NCI-H2227 (cell line): ENCODE measurements at regions not wholly inside any gene's neighbourhood (a gene's known extent, or its start where the extent isn't known, plus 50 kb on each side); places are given as distances from the start of the nearest gene placed in this dataset.
"Not testable (repeated sequence)": the region's sequence is repeated elsewhere in the genome, so short reads cannot be mapped to it uniquely, and the experiment has no call there.

Experiments used
- DNase-seq: peaks from one replicate; lab custom pipeline; 2025; ENCODE audit not compliant: unreplicated experiment; lab: John Stamatoyannopoulos, UW

DNA sequence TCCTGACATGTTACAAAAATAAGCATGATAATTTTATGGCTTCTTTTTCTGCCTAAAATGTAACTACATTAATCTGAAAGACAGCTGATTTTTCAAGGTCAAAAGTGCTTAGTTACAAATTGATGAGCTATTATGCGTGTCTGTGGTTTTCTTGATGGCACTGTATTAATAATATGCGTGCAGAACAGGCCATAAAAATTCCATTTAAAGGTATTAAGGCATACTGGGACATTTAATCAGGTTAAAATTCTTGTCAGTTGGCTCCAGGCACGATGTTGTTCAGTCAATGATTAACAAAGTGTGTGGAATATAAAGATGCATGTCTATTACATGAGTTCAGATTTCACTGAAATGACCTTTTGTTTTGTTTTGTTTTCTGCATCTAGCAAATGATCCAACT lies 420.1 kb upstream of the ZNF804A start:
- no peak for DNase-seq

DNA sequence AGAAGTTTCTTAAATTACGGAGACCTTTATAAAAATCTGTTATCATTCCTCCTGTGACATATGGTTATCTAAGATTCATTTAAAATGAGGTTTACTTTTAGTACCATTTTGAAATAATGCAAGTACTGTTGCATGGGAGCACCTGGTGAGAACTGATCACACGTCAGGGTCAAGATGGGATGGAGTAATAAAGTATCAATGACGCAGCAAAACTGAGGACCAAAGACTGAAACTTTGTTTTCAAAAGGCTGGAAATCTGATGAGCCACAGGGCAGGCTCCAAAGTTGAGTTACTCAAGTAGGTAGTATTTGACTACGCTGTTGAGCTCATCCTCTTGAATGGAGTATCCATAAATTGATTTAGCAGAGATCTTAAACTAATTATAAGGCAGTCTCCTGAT lies 411.9 kb upstream of the ZNF804A start:
- no peak for DNase-seq

DNA sequence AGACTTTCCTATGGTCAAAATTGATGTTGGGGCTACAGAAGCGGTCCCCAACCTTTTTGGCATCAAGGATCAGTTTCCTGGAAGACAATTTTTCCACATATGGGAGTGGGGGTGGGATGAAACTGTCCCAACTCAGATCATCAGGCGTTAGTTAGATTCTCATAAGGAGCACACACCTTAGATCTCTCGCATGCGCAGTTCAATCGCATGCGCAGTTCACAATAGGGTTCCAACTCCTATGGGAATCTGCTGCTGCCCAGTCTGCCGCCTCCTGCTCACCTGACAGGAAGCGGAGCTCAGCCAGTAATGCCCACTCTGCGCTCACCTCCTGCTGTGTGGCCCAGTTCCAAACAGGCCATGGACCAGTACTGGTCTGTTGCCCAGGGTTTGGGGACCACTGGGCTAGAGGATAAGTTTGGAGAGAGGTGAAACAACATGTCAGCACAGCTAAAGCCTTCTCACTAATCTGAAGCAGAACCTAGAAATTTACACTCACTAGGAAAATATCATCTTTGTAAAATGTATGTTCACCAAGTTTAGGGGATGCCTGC lies 410.8 kb upstream of the ZNF804A start:
- no peak for DNase-seq

DNA sequence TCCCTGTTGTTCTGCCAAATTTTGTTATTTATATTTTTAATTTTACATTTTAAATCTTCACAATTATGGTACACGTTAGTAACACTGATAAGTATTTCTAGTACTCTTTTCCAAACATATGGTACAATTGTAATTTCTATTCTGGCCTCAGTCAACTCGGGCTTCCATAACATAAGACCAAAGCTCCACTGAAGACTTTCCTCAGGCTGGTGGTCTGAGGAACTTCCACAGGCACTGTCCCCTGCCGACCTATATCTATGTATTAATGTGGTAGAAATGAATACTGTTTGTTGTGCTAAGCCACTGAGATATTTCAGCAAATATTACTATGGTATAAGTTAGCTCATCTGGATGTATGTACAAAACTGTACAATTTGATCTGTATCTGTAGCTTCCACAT lies 407.6 kb upstream of the ZNF804A start:
- no peak for DNase-seq

DNA sequence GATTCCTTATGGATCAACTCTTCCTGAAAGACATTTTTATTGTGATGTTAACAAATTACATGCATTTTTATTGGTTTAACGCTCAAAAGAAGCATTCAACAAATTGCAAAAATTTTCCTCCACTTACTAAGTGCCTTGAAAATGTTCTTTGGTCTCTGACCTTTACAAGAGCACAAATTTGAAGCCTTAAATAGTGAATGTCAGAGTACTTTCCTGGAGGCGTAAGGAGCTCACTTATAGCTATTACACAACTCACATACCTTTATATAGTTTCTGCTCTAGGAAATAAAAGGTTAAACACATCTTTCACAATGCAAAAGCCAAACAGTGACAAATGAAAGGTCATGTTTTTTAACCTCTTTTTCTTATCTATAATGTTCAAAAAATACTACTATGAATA lies 405.7 kb upstream of the ZNF804A start:
- no peak for DNase-seq

DNA sequence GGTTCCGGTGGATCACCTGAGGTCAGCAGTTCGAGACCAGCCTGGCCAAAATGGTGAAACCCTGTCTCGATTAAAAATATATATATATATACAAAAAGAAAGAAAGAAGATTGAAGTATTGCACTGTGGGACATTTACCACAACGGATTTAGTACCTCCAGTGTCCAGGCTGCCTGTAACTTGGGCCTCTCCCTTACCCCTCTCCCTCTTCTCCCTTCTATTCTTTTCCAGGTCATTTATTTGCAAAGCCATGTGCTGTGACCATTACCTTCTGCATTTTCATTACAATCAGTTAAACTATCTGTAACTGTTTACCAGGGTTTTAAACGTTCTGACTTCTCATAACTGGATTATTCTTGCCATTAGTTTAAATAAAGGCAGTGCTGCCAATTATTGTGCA lies 400.9 kb upstream of the ZNF804A start:
- DNase-seq: no peak

DNA sequence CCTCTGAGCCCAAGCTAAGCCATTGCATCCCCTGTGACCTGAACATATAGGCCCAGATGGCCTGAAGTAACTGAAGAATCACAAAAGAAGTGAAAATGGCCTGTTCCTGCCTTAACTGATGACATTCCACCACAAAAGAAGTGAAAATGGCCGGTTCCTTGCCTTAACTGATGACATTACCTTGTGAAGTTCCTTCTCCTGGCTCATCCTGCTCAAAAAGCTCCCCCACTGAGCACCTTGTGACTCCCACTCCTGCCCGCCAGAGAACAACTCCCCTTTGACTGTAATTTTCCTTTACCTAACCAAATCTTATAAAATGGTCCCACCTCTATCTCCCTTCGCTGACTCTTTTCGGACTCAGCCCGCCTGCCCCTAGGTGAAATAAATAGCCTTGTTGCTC lies 399.5 kb upstream of the ZNF804A start:
- not testable (repeated sequence) for DNase-seq

DNA sequence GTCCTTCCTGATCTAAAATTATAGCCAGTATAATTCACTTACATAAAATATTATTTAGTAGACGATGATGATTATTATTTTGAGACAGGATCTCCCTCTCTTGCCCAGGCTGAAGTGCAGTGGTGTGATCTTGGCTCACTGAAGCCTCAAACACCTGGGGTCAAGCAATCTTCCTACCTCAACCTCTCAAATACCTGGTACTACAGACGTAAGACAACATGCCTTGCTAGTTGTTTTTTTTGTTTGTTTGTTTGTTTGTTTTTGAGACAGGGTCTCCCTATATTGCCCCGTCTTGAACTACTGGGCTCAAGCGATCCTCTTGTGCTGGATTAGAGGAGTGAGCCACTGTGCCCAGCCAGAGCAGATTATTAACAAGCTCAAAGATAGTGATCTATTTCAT lies 399.1 kb upstream of the ZNF804A start:
- DNase-seq: no peak

DNA sequence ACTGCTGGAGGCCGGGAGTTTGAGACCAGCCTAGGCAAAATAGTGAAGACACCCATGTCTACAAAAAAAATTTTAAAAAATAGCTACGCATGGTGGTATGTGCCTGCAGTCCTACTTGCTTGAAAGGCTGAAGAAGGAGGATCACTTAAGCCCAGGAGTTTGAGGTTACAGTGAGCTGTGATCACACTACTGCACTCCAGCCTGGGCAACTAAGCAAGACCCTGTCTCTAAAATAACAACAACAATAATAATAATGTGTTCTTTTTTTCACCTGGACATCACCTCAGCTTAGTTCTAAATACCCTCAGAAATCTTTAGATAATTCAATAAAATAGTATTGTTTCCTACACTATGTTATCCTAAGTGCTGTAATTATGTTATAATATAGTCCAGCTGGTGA lies 397.1 kb upstream of the ZNF804A start:
- DNase-seq: no peak

DNA sequence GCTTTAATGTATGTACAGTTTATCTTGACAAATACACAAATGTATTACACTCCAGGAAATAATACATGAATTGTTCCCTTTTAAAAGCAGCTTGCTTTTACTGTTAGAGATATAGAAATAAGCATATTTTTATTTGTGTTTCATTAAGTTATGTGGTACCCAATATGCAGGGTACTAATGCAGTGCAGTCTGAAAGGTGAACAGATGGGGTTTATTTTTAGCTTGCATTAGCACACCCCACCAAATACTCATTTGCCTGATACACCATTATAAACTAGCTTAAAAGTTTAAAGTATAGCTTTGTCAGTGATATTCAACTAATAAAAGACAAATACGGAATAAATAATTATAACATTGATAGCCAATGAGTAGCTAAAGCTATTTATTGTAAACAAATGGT lies 394.7 kb upstream of the ZNF804A start:
- no peak for DNase-seq

DNA sequence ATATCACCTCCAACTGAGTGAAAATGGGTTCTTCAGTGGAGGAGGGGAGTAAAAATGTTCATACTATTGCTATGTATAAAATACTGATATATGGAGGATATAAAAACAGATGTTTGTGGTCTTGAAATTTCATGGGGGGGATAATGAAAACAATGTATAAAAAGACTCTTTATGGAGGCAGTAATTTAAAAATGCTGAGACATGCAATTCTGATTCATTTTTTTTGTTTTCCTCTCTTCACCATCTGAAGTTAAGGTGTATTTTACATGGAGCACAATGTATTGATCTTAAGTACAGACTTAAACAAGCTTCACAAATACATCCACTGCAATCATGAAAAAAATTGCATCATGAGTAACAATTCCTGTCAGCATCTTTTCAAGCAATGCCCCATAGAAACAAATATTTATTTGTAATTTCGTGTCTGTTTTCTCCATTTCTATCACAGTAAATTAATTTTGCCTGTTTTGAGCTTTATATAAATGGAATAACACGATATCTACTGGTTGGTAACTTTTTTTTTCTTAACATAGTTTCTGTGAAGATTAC lies 393.2 kb upstream of the ZNF804A start:
- no peak for DNase-seq

DNA sequence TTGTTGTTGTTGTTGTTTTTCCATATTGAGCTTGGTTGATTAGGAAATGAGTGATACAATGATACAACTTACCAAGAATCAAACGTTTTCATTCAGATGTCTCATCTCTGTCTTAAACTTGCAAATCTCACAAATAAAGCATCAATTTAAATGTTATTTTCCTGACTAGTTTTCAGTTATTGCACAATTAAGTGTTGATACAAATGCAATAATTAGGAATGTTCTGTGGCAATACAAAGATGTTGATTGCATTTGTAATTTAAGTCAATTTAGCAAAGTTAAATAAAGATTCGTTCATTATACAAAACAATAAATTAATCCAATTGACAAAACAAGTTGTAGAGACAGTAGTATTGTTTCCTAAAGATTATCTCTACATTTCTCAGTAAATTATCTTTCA lies 392.3 kb upstream of the ZNF804A start:
- no peak for DNase-seq

DNA sequence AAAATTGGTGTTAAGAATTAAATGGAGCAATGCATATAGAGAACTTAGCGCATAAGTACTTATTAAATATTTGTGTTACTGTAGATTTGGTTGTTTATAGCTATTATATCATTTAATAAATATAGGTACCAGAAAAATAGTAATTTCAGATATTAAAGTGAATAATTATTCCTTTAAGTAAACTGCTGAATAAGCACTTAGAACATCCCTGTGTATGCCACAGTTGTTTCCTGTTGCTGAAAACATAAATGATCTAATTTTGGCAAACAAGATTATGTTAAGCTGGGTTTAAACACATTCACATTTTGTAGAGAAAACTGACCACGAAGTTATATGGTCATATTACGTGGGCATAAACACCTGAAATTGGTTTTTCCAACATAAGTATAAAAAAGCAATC lies 388.0 kb upstream of the ZNF804A start:
- no peak for DNase-seq

DNA sequence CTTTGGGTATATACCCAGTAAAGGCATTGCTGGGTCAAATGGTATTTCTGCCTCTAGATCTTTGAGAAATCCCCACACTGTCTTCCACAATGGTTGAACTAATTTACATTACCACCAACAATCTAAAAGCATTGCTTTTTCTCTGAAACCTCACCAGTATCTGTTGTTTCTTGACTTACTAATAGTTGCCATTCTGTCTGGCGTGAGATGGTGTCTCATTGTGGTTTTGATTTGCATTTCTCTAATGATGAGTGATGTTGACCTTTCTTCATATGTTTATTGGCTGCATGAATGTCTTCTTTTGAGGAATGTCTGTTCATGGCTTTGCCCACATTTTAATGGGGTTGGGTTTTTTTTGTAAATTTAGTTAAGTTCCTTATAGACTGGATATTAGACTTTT lies 382.6 kb upstream of the ZNF804A start:
- no peak for DNase-seq

DNA sequence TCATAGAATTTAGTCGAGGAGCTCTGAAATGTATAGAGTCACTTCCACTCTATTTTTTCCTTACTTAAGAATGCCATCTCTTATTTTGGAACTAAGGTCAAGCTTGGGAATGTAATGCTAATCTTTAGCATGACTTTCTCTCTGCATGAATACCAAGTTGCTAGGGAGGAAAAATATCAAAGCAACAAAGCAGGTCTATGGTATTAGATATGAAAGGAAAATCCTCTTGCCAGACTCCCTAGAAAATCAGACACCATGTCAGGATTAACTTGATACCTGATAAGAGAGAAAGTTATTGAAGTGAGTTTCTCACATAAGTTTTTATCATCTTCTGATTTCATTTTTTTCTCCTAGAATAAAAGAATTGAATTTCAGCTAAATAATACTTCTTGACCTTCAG lies 341.7 kb upstream of the ZNF804A start:
- DNase-seq: no peak

DNA sequence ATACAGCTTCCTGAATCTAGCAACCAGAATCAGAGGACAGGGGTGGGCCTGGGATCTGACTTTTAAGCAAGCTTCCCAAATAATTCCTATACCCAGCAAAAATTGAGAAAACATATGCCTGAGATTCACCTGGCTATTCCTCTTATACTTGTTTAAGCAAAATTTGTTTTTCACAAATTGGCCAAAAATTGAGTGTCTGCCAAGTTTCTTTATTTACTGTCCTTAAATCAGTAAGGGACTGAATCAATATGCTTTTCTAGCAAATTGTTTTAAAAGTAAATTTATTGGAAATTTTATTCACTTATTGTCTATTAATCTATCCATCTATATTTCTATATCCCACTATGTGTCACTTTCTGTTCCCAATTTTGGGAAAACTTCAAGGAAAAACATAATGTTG lies 337.0 kb upstream of the ZNF804A start:
- no peak for DNase-seq

DNA sequence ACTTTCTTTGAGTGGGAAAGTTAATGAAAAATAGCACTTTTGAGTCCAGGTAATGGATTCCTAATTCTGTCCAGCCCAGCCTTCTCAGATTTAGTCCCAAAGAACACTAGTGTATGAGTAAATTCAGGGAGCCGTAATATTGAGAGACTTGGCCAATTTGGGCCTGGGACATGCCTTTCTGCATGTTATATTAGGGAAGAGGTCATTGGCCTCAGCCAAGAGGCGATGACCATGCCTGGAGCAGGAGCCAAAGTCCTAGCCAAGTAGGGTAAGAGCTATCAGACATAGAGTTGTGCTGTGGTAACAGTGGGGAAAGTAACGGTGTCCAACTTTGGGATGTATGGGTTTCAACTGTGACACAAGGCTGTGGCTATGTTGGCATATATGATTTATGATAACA lies 336.5 kb upstream of the ZNF804A start:
- DNase-seq: no peak

DNA sequence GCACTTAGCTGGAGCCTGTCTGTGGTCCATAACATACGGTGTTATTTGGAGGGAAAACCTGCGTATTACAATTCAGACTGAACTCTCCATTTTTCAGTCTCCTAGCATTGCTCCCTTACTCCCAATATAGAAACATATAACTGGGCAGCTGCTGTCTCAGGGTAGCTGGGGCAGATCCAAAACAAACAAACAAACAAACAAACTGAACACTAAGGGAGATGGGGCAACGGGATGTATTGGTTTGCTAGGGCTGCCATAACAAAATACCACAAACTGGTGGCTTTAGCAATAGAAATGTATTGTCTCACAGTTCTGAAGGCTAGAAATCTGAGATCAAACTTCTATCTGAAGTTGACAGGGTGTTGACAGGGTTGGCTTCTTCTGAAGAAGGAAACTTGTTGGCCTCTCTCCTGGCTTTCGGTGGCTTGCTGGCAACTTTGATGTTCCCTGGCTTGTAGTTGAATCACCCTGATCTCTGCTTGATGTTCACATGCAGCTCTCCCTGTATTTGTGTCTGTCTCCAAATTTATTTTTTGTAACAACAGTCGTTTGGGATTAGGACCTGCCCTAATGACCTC lies 329.3 kb upstream of the ZNF804A start:
- no peak for DNase-seq

DNA sequence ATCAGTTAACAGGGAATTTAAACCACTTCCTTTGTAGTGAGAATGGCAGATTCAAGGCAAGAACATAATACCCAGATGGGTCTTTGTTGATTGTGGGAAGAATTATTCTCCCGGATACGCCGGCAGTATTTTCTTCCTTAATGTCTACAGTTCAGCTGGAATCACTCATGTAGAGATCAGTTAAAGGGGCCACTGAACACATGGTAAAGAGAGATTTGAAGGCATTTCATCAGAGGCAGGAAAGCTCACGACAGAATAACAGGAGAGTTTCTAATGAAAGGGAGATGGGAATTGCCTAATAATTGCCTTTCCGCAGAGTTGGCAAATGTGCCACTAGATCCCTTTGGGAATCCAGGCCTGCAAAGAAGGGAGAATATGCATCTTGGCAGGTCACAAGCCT lies 327.7 kb upstream of the ZNF804A start:
- DNase-seq: peak; percentile 15

DNA sequence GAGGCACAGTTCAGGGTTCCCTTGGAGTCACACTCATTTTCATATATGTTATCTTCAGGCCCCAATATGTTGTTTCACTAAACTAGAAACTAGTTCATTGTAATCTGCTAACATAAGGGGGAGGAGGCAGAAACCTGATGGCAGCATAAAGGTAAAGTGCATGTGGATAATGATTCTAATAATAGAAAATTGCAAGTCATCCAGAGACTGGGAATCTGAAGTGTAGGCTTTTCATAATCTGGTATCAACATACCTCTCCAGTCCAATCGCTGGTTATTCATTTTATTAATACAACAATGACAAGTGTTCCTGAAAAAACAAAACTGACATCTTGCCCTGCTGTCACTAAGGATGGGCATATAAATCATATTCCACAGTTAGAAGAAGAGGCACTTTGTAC lies 326.3 kb upstream of the ZNF804A start:
- DNase-seq: peak; percentile 55

DNA sequence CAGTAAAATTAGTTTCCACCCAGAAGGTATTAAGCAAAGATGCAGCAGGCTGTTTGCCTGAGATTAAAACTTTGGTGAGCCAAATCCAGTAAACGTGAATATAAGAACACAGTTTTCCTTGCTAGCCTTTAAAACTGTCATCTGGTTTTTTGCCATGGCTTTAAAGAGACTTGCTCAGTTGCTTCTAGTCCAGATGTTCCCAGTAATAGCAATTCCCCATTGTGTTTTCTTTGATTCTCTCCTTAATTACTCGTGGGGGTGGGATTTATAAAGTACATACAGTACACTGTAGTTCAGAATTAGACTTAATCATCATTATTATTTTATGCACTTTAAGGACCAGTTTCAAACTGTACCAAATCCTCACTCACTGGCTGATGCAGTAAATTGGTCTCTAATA lies 303.5 kb upstream of the ZNF804A start:
- no peak for DNase-seq

DNA sequence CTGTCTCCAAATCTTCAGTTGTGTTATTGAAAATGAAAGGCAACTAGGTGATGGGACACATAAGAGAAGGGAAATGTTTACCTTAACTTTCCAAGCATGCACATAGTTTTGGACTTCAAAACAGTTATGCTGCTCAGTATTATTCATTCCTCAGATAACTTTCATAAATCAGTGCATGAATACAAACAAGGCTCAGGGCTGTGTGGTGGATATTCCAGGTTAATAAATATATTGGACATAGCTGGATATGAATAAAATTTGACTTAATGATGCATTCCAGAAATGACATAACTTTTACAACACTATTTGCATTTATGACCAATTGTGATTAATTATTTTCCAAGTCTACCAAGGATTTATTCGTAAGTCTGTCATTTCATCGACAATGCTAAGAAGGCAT lies 301.2 kb upstream of the ZNF804A start:
- DNase-seq: no peak

DNA sequence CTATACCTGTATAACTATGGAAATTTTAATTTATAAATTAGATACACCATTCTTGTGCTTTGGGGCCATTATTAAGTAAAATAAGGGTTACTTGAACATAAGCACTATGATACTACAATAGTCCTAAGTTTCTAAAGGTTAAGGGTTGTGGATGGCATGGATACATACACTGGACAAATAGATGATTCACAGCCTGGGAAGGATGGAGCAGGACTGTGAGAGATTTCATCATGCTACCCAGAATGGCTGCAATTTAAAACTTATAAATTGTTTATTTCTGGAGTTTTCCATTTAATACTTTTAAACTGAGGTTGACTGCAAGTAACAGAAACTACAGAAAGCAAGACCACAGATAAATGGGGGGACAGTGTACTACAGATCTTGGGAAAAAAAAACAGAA lies 295.8 kb upstream of the ZNF804A start:
- no peak for DNase-seq
